Ovary (tissue), 7 donors: ENCODE measurements at regions not wholly inside any gene's neighbourhood (a gene's known extent, or its start where the extent isn't known, plus 50 kb on each side); places are given as distances from the start of the nearest gene placed in this dataset.

ENCODE experiments used
- DNase-seq, 5 donors: peaks; one replicate each; pipeline ENCODE4 v3.0.0-alpha.2; 2019 to 2020
- H3K27ac ChIP-seq, 2 donors: fragments of 200-600 bp; one replicate each; pipeline versions ENCODE4 v1.5.1 to v1.8.0; 2019 to 2022
- H3K27me3 ChIP-seq: fragments of 200-600 bp; one replicate; pipeline ENCODE4 v1.8.0; 2022
- H3K36me3 ChIP-seq: fragments of 200-600 bp; sonication (generic); one replicate; pipeline ENCODE4 v1.5.1; 2019
- H3K4me1 ChIP-seq: one replicate; pipeline ENCODE4 v1.8.1; 2013; ENCODE audit warnings: mild to moderate bottlenecking, moderate library complexity; ENCODE audit not compliant: insufficient read depth
- H3K4me3 ChIP-seq: fragments of 200-600 bp; sonication (generic); one replicate; pipeline ENCODE4 v1.5.1; 2017
- H3K9me3 ChIP-seq, 2 donors: fragments of 200-600 bp in 1 of 2; sonication (generic) in 1 of 2; one replicate each; pipeline versions ENCODE4 v1.5.1 to v1.8.1; 2013 to 2019; ENCODE audit warnings: mild to moderate bottlenecking in 1 of 2, moderate library complexity in 1 of 2
- CTCF ChIP-seq, 3 donors: fragments of 450-650 bp in 2 of 3; fragments of 200-600 bp in 1 of 3; IDR thresholded peaks; one replicate each; pipeline versions ENCODE4 v1.5.1 to v1.8.0; 2016 to 2022; ENCODE audit warnings: antibody characterized with exemption in 3 of 3, mild to moderate bottlenecking in 1 of 3
- EP300 ChIP-seq: sonication (generic); formaldehyde crosslinking; IDR thresholded peaks from one replicate; pipeline ENCODE4 v1.6.1; 2017; ENCODE audit warnings: antibody characterized with exemption
- POLR2A ChIP-seq: fragments of 450-650 bp; IDR thresholded peaks from one replicate; pipeline ENCODE4 v1.6.1; 2017; ENCODE audit warnings: antibody characterized with exemption, mild to moderate bottlenecking, moderate library complexity
- WGBS, 3 donors: extraction: QIAGEN DNeasy Blood & Tissue Kit in 1 of 3; methylation state at CpG; one replicate each; pipeline versions ENCODE4 v1.1.5 to v1.1.7; 2013 to 2017; 5-methylcytosine and 5-hydroxymethylcytosine counted together
- intact Hi-C, 4 donors: fragments of 100-400 bp; cut with DNase I; formaldehyde crosslinking; loops; one replicate each; pipeline versions ENCODE4 v1.11.0 to v1.15.1; 2022 to 2023
- donor health status: DM: no; HTN: no; CAD: no; lungs with moderate emphysema.
- donor health status: DM: no; HTN: no; CAD: no.
- donor health status: Bipolar disorder and iron deficiency.
- donor health status: DM: no; HTN: no; CAD: no.
- donor health status: DM: yes; HTN: yes; CAD: no.

- intact Hi-C loops: no loop called here
- DNase-seq: no peak
- no peaks in the 10 kb centered on the region for H3K36me3 ChIP-seq
Observed at GRCh38 chr9:96141666-96142065, 160.3 kb downstream of the HSD17B3 start.

GRCh38 chr9:96141128-96141474, 160.9 kb downstream of the HSD17B3 start:
- Histone ChIP-seq H3K9me3 (no peaks in the 10 kb centered on the region), H3K36me3 (no peaks in the 10 kb centered on the region), H3K27ac (no peak overlapping the region), H3K4me3 (no peak overlapping the region), H3K4me1 (peaks cover 18% of the 10 kb centered on the region), H3K27me3 (no peaks in the 10 kb centered on the region)
- DNase-seq: no peak
- WGBS, 3 donors: 62 to 73% (median 68%) methylated on average over 11 of the region's 11 CpGs
- intact Hi-C loops: no loop called here
- TF ChIP-seq POLR2A (no peak), EP300 (no peak), CTCF (IDR thresholded peaks at IDR 0.05) (no peak)

More at GRCh38 chr9:96141666-96142065, 160.3 kb downstream of the HSD17B3 start:
- WGBS, 3 donors: 63 to 79% (median 71%) methylated on average over 5 of the region's 5 CpGs
- no peaks in the 10 kb centered on the region for H3K27me3 ChIP-seq
- H3K4me1 ChIP-seq: peaks cover 18% of the 10 kb centered on the region
- H3K27ac ChIP-seq: no peak overlapping the region
- no peaks in the 10 kb centered on the region for H3K9me3 ChIP-seq
- no peak for TF ChIP-seq EP300
- TF ChIP-seq POLR2A: no peak
- TF ChIP-seq CTCF (IDR thresholded peaks at IDR 0.05): no peak
- H3K4me3 ChIP-seq: no peak overlapping the region

- TF ChIP-seq CTCF (IDR thresholded peaks at IDR 0.05) (no peak), EP300 (no peak), POLR2A (no peak)
- Histone ChIP-seq H3K27me3 (no peaks in the 10 kb centered on the region), H3K27ac (peak overlapping the region in 1 of 2 donors; percentile 52)
Observed at GRCh38 chr9:96140296-96141127, 161.5 kb downstream of the HSD17B3 start.

GRCh38 chr9:96139592-96140295, 162.2 kb downstream of the HSD17B3 start:
- Histone ChIP-seq H3K36me3 (no peaks in the 10 kb centered on the region), H3K27me3 (no peaks in the 10 kb centered on the region), H3K27ac (peak overlapping the region in 1 of 2 donors; percentile 52), H3K4me3 (no peak overlapping the region), H3K4me1 (peaks cover 18% of the 10 kb centered on the region), H3K9me3 (no peaks in the 10 kb centered on the region)
- intact Hi-C loops: no loop called here
- no peak for TF ChIP-seq CTCF (IDR thresholded peaks at IDR 0.05)
- TF ChIP-seq EP300: no peak
- no peak for TF ChIP-seq POLR2A
- DNase-seq: peak; percentile 63 to 80 (median 66)
- 7 to 24% (median 7%) methylated on average over 15 of the region's 15 CpGs for WGBS, 3 donors

More at GRCh38 chr9:96140296-96141127, 161.5 kb downstream of the HSD17B3 start:
- Histone ChIP-seq H3K4me3 (no peak overlapping the region), H3K9me3 (no peaks in the 10 kb centered on the region), H3K4me1 (peaks cover 18% of the 10 kb centered on the region), H3K36me3 (no peaks in the 10 kb centered on the region)
- WGBS, 3 donors: 10 to 29% (median 20%) methylated on average over 32 of the region's 32 CpGs
- intact Hi-C loops: no loop called here
- peak in 4 of 5 donors; percentile 34 to 64 (median 46) for DNase-seq
